ENCODE measurements at regions not wholly inside any gene's neighbourhood (a gene's known extent, or its start where the extent isn't known, plus 50 kb on each side); places are given as distances from the start of the nearest gene placed in this dataset.
"Not testable (repeated sequence)": the region's sequence is repeated elsewhere in the genome, so short reads cannot be mapped to it uniquely, and the experiment has no call there.

DNA sequence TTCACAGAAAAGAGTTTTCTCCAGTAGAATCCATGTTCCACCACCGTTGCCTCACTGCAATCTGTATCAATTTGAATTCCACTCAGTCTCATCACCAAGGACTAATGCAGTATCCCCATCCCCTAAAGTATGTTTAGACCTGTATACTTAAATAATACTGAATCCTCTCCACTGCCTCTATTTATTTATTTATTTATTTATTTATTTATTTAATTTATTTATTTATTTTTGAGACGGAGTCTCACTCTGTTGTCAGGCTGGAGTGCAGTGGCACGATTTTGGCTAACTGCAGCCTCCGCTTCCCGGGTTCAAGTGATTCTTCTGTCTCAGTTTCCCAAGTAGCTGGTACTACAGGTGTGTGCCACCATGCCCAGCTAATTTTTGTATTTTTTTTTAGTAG lies 260.7 kb upstream of the ST6GAL2 start:
- TF ChIP-seq TAF1 (IDR thresholded peaks at IDR 0.05; ENCODE audit: low read depth); EZH2 (IDR thresholded peaks at IDR 0.05; ENCODE audit: borderline replicate concordance, insufficient read depth, low read length, poor library complexity, severe bottlenecking); SMC3 (conservative IDR thresholded peaks at IDR 0.05; ENCODE audit: poor library complexity); POLR2AphosphoS5 (IDR thresholded peaks at IDR 0.05); MXI1 (conservative IDR thresholded peaks at IDR 0.05; ENCODE audit: poor library complexity, severe bottlenecking); EP300 (conservative IDR thresholded peaks at IDR 0.05; ENCODE audit: poor library complexity, severe bottlenecking): not testable (repeated sequence)
- TF ChIP-seq, protein P1, sequence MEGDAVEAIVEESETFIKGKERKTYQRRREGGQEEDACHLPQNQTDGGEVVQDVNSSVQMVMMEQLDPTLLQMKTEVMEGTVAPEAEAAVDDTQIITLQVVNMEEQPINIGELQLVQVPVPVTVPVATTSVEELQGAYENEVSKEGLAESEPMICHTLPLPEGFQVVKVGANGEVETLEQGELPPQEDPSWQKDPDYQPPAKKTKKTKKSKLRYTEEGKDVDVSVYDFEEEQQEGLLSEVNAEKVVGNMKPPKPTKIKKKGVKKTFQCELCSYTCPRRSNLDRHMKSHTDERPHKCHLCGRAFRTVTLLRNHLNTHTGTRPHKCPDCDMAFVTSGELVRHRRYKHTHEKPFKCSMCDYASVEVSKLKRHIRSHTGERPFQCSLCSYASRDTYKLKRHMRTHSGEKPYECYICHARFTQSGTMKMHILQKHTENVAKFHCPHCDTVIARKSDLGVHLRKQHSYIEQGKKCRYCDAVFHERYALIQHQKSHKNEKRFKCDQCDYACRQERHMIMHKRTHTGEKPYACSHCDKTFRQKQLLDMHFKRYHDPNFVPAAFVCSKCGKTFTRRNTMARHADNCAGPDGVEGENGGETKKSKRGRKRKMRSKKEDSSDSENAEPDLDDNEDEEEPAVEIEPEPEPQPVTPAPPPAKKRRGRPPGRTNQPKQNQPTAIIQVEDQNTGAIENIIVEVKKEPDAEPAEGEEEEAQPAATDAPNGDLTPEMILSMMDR (IDR thresholded peaks at IDR 0.05; ENCODE audit: poor library complexity, severe bottlenecking): not testable (repeated sequence)
- TF ChIP-seq, protein P2, sequence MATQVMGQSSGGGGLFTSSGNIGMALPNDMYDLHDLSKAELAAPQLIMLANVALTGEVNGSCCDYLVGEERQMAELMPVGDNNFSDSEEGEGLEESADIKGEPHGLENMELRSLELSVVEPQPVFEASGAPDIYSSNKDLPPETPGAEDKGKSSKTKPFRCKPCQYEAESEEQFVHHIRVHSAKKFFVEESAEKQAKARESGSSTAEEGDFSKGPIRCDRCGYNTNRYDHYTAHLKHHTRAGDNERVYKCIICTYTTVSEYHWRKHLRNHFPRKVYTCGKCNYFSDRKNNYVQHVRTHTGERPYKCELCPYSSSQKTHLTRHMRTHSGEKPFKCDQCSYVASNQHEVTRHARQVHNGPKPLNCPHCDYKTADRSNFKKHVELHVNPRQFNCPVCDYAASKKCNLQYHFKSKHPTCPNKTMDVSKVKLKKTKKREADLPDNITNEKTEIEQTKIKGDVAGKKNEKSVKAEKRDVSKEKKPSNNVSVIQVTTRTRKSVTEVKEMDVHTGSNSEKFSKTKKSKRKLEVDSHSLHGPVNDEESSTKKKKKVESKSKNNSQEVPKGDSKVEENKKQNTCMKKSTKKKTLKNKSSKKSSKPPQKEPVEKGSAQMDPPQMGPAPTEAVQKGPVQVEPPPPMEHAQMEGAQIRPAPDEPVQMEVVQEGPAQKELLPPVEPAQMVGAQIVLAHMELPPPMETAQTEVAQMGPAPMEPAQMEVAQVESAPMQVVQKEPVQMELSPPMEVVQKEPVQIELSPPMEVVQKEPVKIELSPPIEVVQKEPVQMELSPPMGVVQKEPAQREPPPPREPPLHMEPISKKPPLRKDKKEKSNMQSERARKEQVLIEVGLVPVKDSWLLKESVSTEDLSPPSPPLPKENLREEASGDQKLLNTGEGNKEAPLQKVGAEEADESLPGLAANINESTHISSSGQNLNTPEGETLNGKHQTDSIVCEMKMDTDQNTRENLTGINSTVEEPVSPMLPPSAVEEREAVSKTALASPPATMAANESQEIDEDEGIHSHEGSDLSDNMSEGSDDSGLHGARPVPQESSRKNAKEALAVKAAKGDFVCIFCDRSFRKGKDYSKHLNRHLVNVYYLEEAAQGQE (IDR thresholded peaks at IDR 0.05; ENCODE audit: borderline replicate concordance): not testable (repeated sequence)
